HG03095 (cell line): ENCODE measurements at regions not wholly inside any gene's neighbourhood (a gene's known extent, or its start where the extent isn't known, plus 50 kb on each side); places are given as distances from the start of the nearest gene placed in this dataset.

Source experiments
- ATAC-seq: cut with Tn5 transposase; IDR thresholded peaks from one replicate; pipeline ENCODE4 v1.9.1; 2021; ENCODE audit warnings: moderate library complexity; ENCODE audit not compliant: unreplicated experiment

- no peak for ATAC-seq
These were observed 283.4 kb downstream of the GAS1 start for GRCh38 chr9:86663905-86664304.

- ATAC-seq = no peak
These were observed 284.3 kb downstream of the GAS1 start for GRCh38 chr9:86662890-86663468.

- ATAC-seq = no peak
These were observed 287.0 kb downstream of the GAS1 start for GRCh38 chr9:86660146-86660943.

- ATAC-seq = no peak
These were observed 287.8 kb downstream of the GAS1 start for GRCh38 chr9:86659413-86660046.

GRCh38 chr9:86655147-86655546, 292.2 kb downstream of the GAS1 start:
- ATAC-seq = no peak

- no peak for ATAC-seq
These were observed 293.8 kb downstream of the GAS1 start for GRCh38 chr9:86653466-86653865.

- no peak for ATAC-seq
These were observed 294.6 kb downstream of the GAS1 start for GRCh38 chr9:86652736-86653135.

GRCh38 chr9:86649913-86650312, 295.7 kb upstream of the TUT7 start:
- no peak for ATAC-seq

GRCh38 chr9:86648828-86649170, 294.6 kb upstream of the TUT7 start:
- ATAC-seq = no peak

- no peak for ATAC-seq
These were observed 294.1 kb upstream of the TUT7 start for GRCh38 chr9:86648156-86648827.

- no peak for ATAC-seq
These were observed 291.1 kb upstream of the TUT7 start for GRCh38 chr9:86645303-86645702.

- no peak for ATAC-seq
These were observed 290.4 kb upstream of the TUT7 start for GRCh38 chr9:86644675-86645034.

- ATAC-seq = no peak
These were observed 289.9 kb upstream of the TUT7 start for GRCh38 chr9:86643946-86644674.

GRCh38 chr9:86642721-86643120, 288.5 kb upstream of the TUT7 start:
- no peak for ATAC-seq

- no peak for ATAC-seq
These were observed 287.8 kb upstream of the TUT7 start for GRCh38 chr9:86641970-86642369.

GRCh38 chr9:86639899-86640379, 285.7 kb upstream of the TUT7 start:
- ATAC-seq = no peak

GRCh38 chr9:86639287-86639686, 285.1 kb upstream of the TUT7 start:
- no peak for ATAC-seq

GRCh38 chr9:86638109-86638508, 283.9 kb upstream of the TUT7 start:
- ATAC-seq = no peak

GRCh38 chr9:86637515-86637914, 283.3 kb upstream of the TUT7 start:
- ATAC-seq = no peak

- ATAC-seq = no peak
These were observed 282.3 kb upstream of the TUT7 start for GRCh38 chr9:86636519-86636918.

- ATAC-seq = no peak
These were observed 281.8 kb upstream of the TUT7 start for GRCh38 chr9:86636038-86636437.
